8988T (cell line): ENCODE measurements at regions not wholly inside any gene's neighbourhood (a gene's known extent, or its start where the extent isn't known, plus 50 kb on each side); places are given as distances from the start of the nearest gene placed in this dataset.
"Not testable (repeated sequence)": the region's sequence is repeated elsewhere in the genome, so short reads cannot be mapped to it uniquely, and the experiment has no call there.

Source experiments
- DNase-seq: peaks from one replicate; pipeline ENCODE4 v3.0.0; 2011

- DNase-seq, result not testable (repeated sequence)
Observed at GRCh38 chr10:20652424-20652823, 244.7 kb downstream of the NEBL start.

GRCh38 chr10:20648263-20648874 lies 248.7 kb downstream of the NEBL start:
- no peak for DNase-seq

- DNase-seq, result no peak
Observed at GRCh38 chr10:20647756-20648155, 249.4 kb downstream of the NEBL start.

- no peak for DNase-seq
Observed at GRCh38 chr10:20644421-20644820, 252.7 kb downstream of the NEBL start.

- no peak for DNase-seq
Observed at GRCh38 chr10:20641605-20642004, 255.5 kb downstream of the NEBL start.

- no peak for DNase-seq
Observed at GRCh38 chr10:20635570-20635969, 261.5 kb downstream of the NEBL start.

- DNase-seq, result no peak
Observed at GRCh38 chr10:20634839-20635238, 262.3 kb downstream of the NEBL start.

GRCh38 chr10:20633714-20634113 lies 263.4 kb downstream of the NEBL start:
- DNase-seq, result no peak

GRCh38 chr10:20632696-20633095 lies 264.4 kb downstream of the NEBL start:
- no peak for DNase-seq

- DNase-seq, result no peak
Observed at GRCh38 chr10:20631229-20631628, 265.9 kb downstream of the NEBL start.

GRCh38 chr10:20630092-20630643 lies 266.9 kb downstream of the NEBL start:
- DNase-seq, result no peak

GRCh38 chr10:20627946-20628507 lies 269.1 kb downstream of the NEBL start:
- no peak for DNase-seq

GRCh38 chr10:20627087-20627486 lies 270.0 kb downstream of the NEBL start:
- no peak for DNase-seq

GRCh38 chr10:20625868-20626267 lies 271.2 kb downstream of the NEBL start:
- no peak for DNase-seq

- no peak for DNase-seq
Observed at GRCh38 chr10:20624642-20625041, 272.5 kb downstream of the NEBL start.

- no peak for DNase-seq
Observed at GRCh38 chr10:20623546-20623945, 273.6 kb downstream of the NEBL start.

GRCh38 chr10:20622531-20623211 lies 274.4 kb downstream of the NEBL start:
- no peak for DNase-seq

GRCh38 chr10:20620981-20621380 lies 276.1 kb downstream of the NEBL start:
- no peak for DNase-seq

- no peak for DNase-seq
Observed at GRCh38 chr10:20618011-20618547, 279.0 kb downstream of the NEBL start.

- DNase-seq, result no peak
Observed at GRCh38 chr10:20616918-20617810, 279.9 kb downstream of the NEBL start.

- DNase-seq, result no peak
Observed at GRCh38 chr10:20616056-20616671, 280.9 kb downstream of the NEBL start.

- no peak for DNase-seq
Observed at GRCh38 chr10:20615395-20615794, 281.7 kb downstream of the NEBL start.
